HEK293 (cell line): ENCODE measurements at regions not wholly inside any gene's neighbourhood (a gene's known extent, or its start where the extent isn't known, plus 50 kb on each side); places are given as distances from the start of the nearest gene placed in this dataset.

Source experiments
- CTCF ChIP-seq: fragments of 450-650 bp; formaldehyde crosslinking; IDR thresholded peaks from 2 replicates; pipeline ENCODE4 v1.5.1; 2016; ENCODE audit warnings: missing biosample characterization, missing genetic modification characterization
- GFI1B ChIP-seq: fragments of 450-650 bp; formaldehyde crosslinking; IDR thresholded peaks from 2 replicates; pipeline ENCODE4 v1.5.1; 2016; ENCODE audit warnings: missing biosample characterization, missing genetic modification characterization
- INSM2 ChIP-seq: fragments of 450-650 bp; formaldehyde crosslinking; IDR thresholded peaks from 2 replicates; pipeline ENCODE4 v1.5.1; 2016; ENCODE audit warnings: missing biosample characterization, missing genetic modification characterization
- REST ChIP-seq: fragments of 450-650 bp; formaldehyde crosslinking; IDR thresholded peaks from 2 replicates; pipeline ENCODE4 v1.5.1; 2016; ENCODE audit warnings: missing biosample characterization, missing genetic modification characterization
- TCF7L2 ChIP-seq: IDR thresholded peaks from 2 replicates; pipeline ENCODE4 v1.6.1; 2011; ENCODE audit warnings: low read depth, mild to moderate bottlenecking, inconsistent platforms, low read length, moderate library complexity, borderline replicate concordance
- TSHZ1 ChIP-seq: fragments of 450-650 bp; formaldehyde crosslinking; IDR thresholded peaks from 2 replicates; pipeline ENCODE4 v1.5.1; 2016; ENCODE audit warnings: missing biosample characterization, missing genetic modification characterization, borderline replicate concordance
- ZNF138 ChIP-seq: fragments of 450-650 bp; formaldehyde crosslinking; IDR thresholded peaks from 2 replicates; pipeline ENCODE4 v1.5.1; 2016; ENCODE audit warnings: missing biosample characterization, missing genetic modification characterization, borderline replicate concordance
- ZSCAN30 ChIP-seq: fragments of 450-650 bp; IDR thresholded peaks from 2 replicates; pipeline ENCODE4 v1.5.1; 2018; ENCODE audit warnings: missing biosample characterization, mild to moderate bottlenecking, missing genetic modification characterization, moderate library complexity

GRCh38 chr17:72382971-72383722 is 262.3 kb downstream of the SOX9 start:
- TF ChIP-seq REST (no peak), TCF7L2 (no peak), ZNF138 (no peak), CTCF (no peak), GFI1B (tag by site-specific recombination) (no peak), ZSCAN30 (tag by site-specific recombination) (no peak), INSM2 (no peak), TSHZ1 (tag by site-specific recombination) (no peak)
